HL-60 (cell line): ENCODE measurements at regions not wholly inside any gene's neighbourhood (a gene's known extent, or its start where the extent isn't known, plus 50 kb on each side); places are given as distances from the start of the nearest gene placed in this dataset.

Experiments used
- SPI1 ChIP-seq: IDR thresholded peaks from 2 replicates; pipeline ENCODE4 v1.6.1; 2012; ENCODE audit warnings: low read depth, mild to moderate bottlenecking, borderline replicate concordance
- TF ChIP-seq, protein P1 (sequence below): IDR thresholded peaks from one replicate; pipeline ENCODE4 v1.5.1; 2011; ENCODE audit warnings: low read length, control low read depth, inconsistent platforms; ENCODE audit not compliant: insufficient read depth
- TF ChIP-seq, protein P2 (sequence below): IDR thresholded peaks from 2 replicates; pipeline ENCODE4 v1.6.1; 2012; ENCODE audit warnings: low read depth; ENCODE audit not compliant: insufficient replicate concordance

DNA sequence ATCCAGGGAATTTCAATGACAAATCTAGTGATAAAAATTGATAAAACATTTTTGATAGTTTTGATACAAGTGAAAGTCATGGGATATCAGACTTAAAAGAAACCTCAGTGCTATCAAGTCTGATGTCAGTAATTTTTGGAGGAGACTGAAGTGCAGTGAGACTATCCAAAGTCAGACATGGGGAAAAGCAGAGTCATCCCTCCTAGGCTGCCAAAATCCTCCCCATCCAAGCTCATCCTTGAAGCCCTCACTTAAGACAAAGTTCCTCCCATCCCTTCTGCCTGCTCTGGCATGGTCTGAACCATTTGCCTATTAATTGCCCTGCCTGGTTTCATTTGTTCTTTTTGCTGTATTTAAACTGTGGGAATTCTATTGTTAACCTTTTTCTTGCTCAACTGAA, 456.9 kb upstream of the UBE2E2 start:
- TF ChIP-seq, protein P1, sequence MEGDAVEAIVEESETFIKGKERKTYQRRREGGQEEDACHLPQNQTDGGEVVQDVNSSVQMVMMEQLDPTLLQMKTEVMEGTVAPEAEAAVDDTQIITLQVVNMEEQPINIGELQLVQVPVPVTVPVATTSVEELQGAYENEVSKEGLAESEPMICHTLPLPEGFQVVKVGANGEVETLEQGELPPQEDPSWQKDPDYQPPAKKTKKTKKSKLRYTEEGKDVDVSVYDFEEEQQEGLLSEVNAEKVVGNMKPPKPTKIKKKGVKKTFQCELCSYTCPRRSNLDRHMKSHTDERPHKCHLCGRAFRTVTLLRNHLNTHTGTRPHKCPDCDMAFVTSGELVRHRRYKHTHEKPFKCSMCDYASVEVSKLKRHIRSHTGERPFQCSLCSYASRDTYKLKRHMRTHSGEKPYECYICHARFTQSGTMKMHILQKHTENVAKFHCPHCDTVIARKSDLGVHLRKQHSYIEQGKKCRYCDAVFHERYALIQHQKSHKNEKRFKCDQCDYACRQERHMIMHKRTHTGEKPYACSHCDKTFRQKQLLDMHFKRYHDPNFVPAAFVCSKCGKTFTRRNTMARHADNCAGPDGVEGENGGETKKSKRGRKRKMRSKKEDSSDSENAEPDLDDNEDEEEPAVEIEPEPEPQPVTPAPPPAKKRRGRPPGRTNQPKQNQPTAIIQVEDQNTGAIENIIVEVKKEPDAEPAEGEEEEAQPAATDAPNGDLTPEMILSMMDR = no peak
- TF ChIP-seq SPI1 = no peak
- TF ChIP-seq, protein P2, sequence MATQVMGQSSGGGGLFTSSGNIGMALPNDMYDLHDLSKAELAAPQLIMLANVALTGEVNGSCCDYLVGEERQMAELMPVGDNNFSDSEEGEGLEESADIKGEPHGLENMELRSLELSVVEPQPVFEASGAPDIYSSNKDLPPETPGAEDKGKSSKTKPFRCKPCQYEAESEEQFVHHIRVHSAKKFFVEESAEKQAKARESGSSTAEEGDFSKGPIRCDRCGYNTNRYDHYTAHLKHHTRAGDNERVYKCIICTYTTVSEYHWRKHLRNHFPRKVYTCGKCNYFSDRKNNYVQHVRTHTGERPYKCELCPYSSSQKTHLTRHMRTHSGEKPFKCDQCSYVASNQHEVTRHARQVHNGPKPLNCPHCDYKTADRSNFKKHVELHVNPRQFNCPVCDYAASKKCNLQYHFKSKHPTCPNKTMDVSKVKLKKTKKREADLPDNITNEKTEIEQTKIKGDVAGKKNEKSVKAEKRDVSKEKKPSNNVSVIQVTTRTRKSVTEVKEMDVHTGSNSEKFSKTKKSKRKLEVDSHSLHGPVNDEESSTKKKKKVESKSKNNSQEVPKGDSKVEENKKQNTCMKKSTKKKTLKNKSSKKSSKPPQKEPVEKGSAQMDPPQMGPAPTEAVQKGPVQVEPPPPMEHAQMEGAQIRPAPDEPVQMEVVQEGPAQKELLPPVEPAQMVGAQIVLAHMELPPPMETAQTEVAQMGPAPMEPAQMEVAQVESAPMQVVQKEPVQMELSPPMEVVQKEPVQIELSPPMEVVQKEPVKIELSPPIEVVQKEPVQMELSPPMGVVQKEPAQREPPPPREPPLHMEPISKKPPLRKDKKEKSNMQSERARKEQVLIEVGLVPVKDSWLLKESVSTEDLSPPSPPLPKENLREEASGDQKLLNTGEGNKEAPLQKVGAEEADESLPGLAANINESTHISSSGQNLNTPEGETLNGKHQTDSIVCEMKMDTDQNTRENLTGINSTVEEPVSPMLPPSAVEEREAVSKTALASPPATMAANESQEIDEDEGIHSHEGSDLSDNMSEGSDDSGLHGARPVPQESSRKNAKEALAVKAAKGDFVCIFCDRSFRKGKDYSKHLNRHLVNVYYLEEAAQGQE = no peak
